ENCODE measurements at regions not wholly inside any gene's neighbourhood (a gene's known extent, or its start where the extent isn't known, plus 50 kb on each side); places are given as distances from the start of the nearest gene placed in this dataset.
"Not testable (repeated sequence)": the region's sequence is repeated elsewhere in the genome, so short reads cannot be mapped to it uniquely, and the experiment has no call there.

DNA sequence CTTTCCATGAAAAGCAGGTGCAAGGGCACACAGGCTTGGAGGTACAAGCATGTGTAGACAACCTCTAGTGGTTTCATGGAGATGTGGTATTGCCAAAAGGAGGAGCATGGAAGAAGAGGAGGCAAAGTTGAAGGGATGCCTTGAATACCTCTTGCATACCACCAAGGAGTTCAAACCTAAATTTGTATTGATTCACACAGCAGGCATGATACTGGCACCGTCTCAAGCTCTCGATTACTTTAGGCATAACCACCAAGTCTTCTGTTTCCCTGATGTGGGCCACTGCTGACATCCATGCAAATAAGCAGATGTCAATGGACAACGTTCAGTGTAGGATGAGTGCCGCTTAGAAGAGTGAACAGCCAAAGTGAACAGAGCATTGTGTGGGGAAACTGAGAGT lies 87.1 kb downstream of the SCN11A start:
- no peak for DNase-seq

DNA sequence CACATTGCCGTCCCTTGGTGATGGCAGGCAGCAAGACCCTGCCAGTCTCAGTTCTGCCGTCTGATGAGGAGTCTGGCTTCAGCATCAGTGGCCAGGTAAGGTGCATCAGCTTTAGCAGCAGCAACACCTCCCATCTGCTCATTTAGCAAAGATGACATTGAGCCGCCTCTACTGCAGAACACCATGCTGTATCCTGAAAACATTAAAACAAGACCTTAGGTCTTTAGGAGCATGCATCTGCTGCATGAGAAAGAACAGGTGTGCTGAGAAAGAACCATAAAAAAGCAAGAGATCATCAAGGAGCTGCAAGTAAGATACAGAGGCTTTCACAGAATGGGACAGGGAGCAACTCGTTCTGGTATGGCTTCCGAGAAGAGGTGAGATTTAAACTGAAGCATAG lies 87.5 kb downstream of the SCN11A start:
- DNase-seq = no peak

GRCh38 chr3:38960953-38961622 lies 90.7 kb downstream of the SCN11A start:
- DNase-seq = peak; percentile 9

DNA sequence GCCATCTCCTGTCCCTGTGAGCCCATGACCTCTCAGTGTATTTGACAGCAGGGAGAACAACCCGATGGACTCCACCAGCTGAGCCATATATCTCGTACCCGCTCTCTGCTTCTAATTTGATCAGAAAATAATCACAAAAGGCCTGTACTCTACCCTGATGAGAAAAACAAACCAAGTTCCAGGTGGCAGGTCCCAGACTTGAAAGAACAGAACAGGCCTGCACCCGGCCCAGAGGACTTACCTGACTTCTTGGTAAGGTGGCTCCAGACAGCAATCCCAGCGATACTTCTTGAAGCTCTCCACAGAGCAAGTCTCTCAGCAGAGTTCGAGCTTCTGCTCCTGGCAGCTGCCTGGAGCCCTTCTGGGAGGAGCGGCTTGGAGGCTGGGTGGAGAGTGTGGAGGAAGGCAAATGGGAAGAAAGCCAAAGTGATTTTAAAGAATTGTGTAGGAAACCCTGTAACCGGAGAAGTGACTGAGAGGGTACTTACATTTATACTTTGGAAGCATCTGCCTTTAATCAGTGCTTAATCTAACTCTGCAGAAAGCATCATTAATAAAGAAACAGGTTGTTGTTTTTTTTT lies 91.6 kb downstream of the SCN11A start:
- no peak for DNase-seq

GRCh38 chr3:38958026-38958720 lies 93.6 kb downstream of the SCN11A start:
- no peak for DNase-seq

DNA sequence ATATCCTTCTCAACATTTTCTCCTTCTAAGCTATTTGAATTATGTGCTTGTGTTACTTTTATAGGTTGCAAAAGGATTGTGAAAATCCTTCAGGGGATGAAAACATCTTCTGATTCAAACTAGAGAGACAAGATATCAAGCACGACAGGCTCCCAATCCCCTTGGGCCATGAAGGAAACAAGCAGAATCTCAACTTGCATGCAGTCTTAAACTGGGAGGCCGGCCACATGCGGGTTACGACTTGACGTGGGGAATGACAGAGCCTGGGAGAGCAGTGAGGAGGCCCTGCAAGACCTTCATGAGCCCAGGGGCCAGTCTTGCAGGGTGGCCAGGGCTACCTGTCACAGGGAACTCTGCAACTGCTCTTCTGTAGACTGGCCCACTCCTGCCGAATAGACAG lies 94.4 kb downstream of the SCN11A start:
- DNase-seq = no peak

GRCh38 chr3:38952721-38953120 lies 99.0 kb downstream of the SCN11A start:
- DNase-seq = no peak

DNA sequence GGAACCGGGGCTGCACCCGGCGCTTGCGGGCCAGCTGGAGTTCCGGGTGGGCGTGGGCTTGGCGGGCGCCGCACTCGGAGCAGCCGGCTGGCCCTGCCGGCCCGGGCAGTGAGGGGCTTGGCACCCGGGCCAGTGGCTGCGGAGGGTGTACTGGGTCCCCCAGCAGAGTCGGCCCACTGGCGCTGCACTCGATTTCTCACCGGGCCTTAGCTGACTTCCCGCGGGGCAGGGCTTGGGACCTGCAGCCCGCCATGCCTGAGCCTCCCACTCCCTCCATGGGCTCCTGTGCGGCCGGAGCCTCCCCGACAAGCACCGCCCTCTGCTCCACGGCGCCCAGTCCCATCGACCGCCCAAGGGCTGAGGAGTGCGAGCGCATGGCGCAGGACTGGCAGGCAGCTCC lies 100.6 kb downstream of the SCN11A start:
- not testable (repeated sequence) for DNase-seq

- no peak for DNase-seq
Observed at GRCh38 chr3:38950581-38950980, 101.2 kb downstream of the SCN11A start.

DNA sequence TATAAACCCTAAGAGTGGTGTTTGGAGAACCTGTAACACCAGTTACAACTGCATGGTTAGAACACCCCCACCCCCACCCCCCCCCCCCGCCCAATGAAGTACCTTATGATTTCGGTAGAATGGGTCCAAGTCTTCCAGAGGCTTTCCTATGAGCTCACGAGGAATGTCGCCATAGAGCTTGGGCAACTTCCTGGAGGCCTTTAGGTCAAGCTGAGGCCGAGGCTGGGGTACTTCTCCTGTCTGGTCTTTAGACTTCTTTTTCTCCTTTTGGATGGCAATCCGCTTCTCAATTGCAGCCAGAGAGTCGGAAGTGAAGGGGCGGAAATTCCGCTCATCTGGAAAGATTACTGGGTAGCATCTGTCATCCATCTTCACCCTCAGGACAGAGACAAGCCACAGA lies 101.8 kb downstream of the SCN11A start:
- no peak for DNase-seq

- DNase-seq = no peak
Observed at GRCh38 chr3:38940394-38940793, 111.3 kb downstream of the SCN11A start.

DNA sequence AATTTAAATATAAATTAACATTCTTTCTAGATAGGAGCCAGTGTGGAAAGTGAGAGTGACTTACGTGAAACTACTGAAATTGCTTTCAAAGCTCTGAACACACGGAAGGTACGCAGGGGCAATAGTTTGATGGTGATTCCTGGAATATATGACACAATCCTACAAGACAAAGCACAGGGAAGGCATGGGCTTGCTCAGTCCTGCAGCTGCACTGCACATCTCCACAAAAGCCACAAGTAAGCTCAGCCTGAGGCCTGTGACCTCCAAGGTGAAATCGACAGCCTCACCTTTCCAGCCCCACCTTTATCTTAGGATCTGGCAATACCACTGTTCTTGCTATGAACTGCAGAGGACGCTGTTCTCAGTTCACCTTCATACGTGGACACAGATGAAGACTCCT lies 109.3 kb upstream of the SCN10A start:
- DNase-seq = no peak

DNA sequence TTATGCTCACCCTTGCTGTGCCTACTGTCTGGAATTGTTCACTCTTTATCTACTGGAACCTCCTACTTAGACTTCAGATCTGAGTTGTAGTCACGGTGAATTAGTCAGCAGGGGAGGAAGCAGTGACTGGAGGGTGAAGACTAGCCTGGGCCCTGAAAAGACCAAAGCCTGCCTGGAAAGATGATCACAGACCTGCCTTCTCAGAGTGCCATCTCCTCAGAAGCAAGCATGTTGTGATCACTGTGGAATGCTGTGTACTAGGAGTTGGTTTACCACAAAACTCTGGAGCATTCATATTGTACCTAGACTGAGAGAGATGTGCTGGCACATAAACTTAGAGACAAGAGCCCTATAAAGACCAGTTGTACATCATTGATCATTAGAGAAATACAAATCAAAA lies 100.7 kb upstream of the SCN10A start:
- DNase-seq = no peak

DNA sequence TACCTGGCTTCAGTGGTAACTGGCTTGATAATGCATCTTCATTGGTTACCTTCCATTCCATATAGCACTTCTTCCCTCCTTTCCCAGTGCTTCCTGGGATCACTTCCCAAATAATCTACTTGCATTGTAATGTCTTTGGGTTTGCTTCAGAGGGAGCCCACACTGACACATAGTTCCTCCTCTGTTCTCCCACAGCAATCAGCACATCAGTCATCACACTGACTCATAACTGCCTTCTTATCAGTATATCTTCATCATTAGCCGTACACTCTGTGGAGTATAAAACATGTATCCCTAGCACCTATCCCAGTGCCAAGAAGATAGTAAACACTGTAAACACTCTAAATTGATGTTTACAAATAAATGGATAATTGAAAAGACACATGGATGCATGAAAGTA lies 91.4 kb upstream of the SCN10A start:
- DNase-seq = no peak

DNA sequence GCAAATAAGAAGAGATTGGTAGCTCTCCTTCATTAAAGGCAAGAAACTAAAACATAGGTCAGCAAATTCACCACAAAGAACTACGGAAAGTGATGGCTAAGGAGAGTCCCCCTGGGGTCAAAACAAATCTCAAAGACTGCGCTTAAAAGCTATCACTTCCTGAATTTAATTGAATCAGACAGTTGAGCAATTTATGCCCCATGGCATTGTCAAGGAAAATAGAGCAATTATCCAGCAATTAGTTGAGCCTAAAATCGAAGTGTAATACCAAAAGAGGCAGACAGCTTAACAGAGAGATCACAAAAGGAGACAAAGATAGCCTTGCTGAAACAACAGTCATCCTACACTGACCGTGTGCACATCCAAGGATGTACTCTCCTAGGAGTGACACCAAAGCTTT lies 74.4 kb upstream of the SCN10A start:
- no peak for DNase-seq

GRCh38 chr3:38878646-38879045 lies 62.6 kb upstream of the SCN10A start:
- no peak for DNase-seq

All from hindlimb muscle (tissue), 1 donor.